ENCODE measurements at regions not wholly inside any gene's neighbourhood (a gene's known extent, or its start where the extent isn't known, plus 50 kb on each side); places are given as distances from the start of the nearest gene placed in this dataset.

GRCh38 chr2:128640845-128641360 lies 322.2 kb upstream of the HS6ST1 start:
- in situ Hi-C loops (cut with HindIII; ENCODE audit: low sequenced_read_pairs), result no loop called here

DNA sequence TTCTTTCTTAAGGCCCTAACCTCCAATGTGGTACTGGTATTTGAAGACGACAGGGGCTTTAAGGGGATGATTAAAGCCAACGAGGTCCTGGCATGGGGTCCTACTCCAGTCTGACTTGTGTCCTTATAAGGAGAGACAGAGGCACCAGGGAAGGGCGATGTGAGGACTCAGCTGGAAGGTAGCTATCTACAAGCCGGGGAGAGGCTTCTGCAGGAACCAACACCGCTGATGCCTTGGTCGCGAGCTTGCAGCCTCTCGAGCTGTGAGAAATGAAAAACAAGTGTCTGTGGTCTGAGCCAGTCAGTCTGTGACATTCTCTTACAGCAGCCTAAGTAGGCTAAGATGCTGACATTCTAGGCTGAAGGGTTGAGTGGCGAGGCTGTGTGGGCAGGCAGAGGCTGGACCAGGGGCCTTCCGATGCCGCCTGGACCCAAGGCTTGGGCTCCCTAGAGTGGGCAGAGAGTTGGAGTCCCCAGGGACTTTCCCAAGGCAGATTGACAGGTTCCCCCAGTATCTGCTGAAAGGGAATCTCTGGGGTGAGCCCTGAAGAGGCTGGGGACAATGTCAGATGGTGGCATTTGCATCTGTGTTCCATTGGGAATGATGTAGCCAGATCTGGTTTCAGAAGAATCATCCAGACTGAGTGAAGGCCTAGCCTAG lies 322.9 kb upstream of the HS6ST1 start:
- in situ Hi-C loops (cut with HindIII; ENCODE audit: low sequenced_read_pairs), result no loop called here

GRCh38 chr2:128642316-128642715 lies 323.6 kb upstream of the HS6ST1 start:
- in situ Hi-C loops (cut with HindIII; ENCODE audit: low sequenced_read_pairs), result no loop called here

DNA sequence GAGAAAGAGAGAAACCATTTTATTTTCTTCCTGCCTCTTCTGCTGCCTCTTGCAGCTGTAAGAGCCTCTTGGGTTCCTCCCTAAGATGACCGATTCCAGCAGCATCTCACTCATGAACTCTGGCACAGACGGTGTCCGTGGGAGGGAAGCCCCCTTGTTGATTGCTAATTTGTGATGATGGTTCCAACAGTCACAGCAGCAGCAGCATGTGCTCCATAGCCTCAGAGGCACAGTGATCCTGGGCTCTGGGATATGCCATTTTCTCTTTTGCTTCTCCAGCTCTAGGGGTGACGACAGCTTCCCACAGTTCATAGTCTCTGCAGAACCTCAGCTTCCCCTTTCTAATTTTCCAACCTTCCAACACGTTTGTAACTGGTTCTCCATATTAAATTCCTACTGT lies 324.2 kb upstream of the HS6ST1 start:
- in situ Hi-C loops (cut with HindIII; ENCODE audit: low sequenced_read_pairs), result no loop called here

DNA sequence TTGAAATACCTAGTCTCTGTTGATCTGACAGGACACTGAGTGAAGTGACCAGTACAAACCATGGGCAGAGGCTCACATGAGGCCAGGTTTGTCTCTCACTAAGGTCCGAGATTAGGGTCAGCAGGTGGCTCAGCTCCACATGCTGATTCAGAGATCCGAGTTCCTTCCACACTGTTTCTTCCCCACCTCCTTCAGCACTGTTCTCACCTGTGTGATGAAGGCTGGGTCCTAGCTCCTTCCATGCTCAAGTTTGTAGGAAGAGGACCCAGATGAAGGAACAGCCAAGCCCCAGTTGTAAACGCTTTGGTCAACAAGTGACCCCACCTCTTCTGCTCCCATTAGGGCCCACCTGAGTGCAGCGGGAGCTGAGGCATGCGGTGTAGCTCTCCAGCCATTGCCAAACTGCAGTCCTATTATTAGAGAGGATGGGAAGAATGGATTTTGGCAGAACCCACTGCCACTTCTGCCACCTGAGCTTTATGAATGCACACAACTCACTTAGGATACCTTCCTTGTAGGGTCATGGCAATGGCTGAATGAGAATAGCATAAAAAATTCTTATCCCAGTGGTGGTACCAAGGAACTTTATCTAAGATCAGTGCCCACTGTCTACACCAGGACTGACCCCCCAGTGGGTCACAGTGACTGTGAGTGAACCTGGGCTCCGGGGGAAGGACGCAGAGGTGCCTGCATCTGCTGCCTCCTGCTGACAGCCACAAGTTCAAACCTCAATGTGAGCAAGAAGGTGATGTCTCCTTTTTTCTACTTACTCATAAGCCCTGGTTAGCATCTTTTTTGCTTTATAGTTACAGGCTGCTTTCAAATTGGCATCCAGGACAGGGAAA lies 324.8 kb upstream of the HS6ST1 start:
- in situ Hi-C loops (cut with HindIII; ENCODE audit: low sequenced_read_pairs), result no loop called here

- in situ Hi-C loops (cut with HindIII; ENCODE audit: low sequenced_read_pairs), result no loop called here
These were observed 325.5 kb upstream of the HS6ST1 start for GRCh38 chr2:128644156-128644555.

DNA sequence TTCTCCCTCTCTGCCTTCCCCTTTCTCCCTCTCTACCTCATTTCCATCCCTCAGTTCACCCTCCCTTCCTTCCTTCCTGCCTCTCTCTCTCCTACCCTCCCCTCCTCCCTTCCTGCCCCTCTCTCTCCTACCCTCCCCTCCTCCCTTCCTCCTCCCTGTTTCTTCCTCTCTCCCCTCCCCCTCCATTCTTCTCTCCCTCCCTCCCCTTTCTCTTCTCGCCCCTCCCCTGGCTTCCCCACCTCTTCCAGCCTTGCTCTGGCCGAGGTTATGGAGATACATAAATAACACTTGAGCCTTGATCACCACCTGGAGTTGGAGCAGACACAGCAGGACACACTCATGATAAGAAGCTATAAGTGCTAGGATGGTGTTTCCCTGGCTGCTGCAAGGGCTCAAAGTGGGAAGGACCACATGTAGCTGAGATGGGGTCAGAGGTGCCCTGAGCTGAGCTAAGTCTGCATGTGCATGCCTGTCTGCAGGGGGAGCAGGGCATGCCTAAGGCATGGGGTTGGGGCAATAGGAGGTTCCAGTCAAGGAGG lies 326.1 kb upstream of the HS6ST1 start:
- in situ Hi-C loops (cut with HindIII; ENCODE audit: low sequenced_read_pairs), result no loop called here

GRCh38 chr2:128645631-128646030 lies 327.0 kb upstream of the HS6ST1 start:
- in situ Hi-C loops (cut with HindIII; ENCODE audit: low sequenced_read_pairs), result no loop called here

DNA sequence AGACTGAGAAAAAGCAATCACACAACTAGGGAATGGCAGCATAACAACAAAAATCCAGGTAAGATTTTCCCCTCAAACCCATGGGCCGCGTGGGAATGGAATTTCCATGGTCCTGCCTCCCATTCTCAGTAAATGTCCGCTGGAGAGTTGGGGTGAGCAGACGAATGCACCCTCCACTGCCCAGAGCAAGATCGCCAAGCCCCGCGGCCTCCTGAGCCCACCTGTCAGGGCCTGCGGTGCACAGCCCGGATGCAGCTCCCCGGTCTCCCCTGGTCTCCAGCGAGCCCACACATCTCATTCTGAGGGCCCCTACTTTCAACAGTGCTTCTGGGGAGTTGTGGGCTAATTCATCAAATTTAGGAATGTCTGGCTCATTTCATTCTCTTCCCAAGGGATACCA lies 327.4 kb upstream of the HS6ST1 start:
- in situ Hi-C loops (cut with HindIII; ENCODE audit: low sequenced_read_pairs), result no loop called here

GRCh38 chr2:128646691-128647090 lies 328.0 kb upstream of the HS6ST1 start:
- in situ Hi-C loops (cut with HindIII; ENCODE audit: low sequenced_read_pairs), result no loop called here

GRCh38 chr2:128651000-128651399 lies 332.3 kb upstream of the HS6ST1 start:
- in situ Hi-C loops (cut with HindIII; ENCODE audit: low sequenced_read_pairs), result no loop called here

DNA sequence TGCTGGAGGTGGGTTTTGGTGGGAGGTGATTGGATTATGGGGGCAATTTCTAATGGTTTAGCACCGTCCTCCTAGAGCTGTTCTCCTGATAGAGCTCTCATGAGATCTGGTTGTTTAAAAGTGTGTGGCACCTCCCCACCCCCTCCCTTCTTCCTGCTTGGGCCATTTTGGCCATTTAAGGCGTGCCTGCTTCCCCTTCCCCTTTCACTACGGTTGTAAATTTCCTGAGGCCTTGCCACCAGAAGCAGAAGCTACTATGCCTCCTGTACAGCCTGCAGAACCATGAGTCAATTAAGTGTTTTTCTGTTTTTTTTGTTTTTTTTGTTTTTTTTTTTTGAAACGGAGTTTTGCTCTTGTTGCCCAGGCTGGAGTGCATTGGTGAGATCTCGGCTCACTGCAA lies 335.7 kb upstream of the HS6ST1 start:
- in situ Hi-C loops (cut with HindIII; ENCODE audit: low sequenced_read_pairs), result no loop called here

GRCh38 chr2:128660836-128661235 lies 342.2 kb upstream of the HS6ST1 start:
- in situ Hi-C loops (cut with HindIII; ENCODE audit: low sequenced_read_pairs), result no loop called here

GRCh38 chr2:128661311-128661710 lies 342.6 kb upstream of the HS6ST1 start:
- in situ Hi-C loops (cut with HindIII; ENCODE audit: low sequenced_read_pairs), result no loop called here

- in situ Hi-C loops (cut with HindIII; ENCODE audit: low sequenced_read_pairs), result no loop called here
These were observed 343.4 kb upstream of the HS6ST1 start for GRCh38 chr2:128662051-128662471.

DNA sequence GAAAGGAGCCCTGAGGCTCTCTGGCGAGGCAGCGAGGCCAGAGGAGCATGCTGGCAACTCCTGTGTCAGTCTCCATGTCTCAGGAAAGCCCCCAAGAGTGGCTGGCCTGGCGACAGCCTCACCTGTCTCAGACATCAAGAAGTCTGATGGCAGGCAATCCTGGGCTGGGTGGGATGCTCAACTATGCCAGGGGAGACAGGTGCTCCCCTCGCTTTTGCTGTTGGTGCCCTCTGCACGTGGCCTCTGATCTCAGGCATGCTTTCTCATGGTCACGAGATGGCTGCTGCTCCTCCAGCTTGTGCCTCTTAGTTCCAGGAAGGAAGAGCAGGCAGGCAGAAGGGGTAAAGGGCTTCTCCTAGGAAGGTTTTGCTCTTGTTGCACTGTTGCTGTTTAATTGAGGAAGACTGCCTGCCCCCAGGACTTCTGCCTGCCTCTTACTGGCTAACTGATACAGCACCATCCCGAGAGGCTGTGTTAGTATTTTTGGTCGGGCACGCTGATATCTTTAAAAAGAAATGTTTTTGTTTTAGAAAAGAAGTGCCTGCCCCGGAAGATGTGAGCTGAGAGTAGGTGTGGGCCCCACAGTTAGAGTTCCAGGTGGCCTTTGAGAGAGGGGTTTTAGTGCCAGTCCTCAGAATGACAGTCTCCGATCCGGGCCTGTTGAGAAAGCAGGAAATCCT lies 344.8 kb upstream of the HS6ST1 start:
- in situ Hi-C loops (cut with HindIII; ENCODE audit: low sequenced_read_pairs), result no loop called here

DNA sequence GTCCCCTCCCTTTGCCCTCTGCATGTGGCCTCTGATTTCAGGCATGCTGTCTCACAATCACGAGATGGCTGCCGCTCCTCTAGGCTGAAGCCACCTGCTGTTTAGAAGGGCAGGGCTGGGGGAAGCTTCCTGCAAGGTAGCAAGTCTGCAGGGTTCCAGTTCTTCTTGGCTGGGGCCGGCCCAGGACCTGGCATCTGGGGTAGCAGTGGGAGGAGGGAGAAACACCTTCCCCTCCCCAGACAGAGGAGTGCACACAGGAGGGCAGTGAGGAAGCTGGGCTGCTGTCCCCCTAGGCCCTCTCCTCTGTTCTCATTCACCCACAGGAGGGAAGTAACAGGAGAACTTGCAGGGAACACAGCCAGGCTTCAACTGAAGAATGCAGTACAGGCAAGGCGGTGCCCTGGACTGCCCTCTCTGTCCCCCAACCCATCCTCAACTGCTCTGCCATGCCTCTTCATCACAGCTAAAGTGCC lies 345.9 kb upstream of the HS6ST1 start:
- in situ Hi-C loops (cut with HindIII; ENCODE audit: low sequenced_read_pairs), result no loop called here

- in situ Hi-C loops (cut with HindIII; ENCODE audit: low sequenced_read_pairs), result no loop called here
These were observed 346.4 kb upstream of the HS6ST1 start for GRCh38 chr2:128665113-128665512.

DNA sequence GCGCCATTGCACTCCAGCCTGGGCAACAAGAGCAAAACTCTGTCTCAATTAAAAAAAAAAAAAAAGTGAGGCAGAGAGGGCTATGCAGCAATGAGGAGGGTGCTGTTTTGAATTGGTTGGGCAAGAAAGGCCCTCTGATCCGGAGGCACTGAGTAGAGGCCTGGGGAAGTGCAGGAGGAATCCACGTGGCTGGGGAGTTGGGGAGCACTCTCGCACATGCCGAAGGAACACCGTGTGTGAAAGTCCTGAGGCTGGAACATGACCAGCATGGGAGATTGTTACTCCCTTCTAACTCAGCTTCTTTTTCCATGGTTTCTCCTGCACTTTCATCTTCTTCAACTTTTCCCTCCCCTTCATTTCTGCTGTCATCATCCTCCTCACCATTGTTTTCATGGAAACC lies 347.9 kb upstream of the HS6ST1 start:
- in situ Hi-C loops (cut with HindIII; ENCODE audit: low sequenced_read_pairs), result no loop called here

GRCh38 chr2:128667391-128667790 lies 348.7 kb upstream of the HS6ST1 start:
- in situ Hi-C loops (cut with HindIII; ENCODE audit: low sequenced_read_pairs), result no loop called here

- in situ Hi-C loops (cut with HindIII; ENCODE audit: low sequenced_read_pairs), result no loop called here
These were observed 350.3 kb upstream of the HS6ST1 start for GRCh38 chr2:128668946-128669345.
